HG03469 (cell line): ENCODE measurements at regions not wholly inside any gene's neighbourhood (a gene's known extent, or its start where the extent isn't known, plus 50 kb on each side); places are given as distances from the start of the nearest gene placed in this dataset.

Experiments
- ATAC-seq: cut with Tn5 transposase; IDR thresholded peaks from one replicate; pipeline ENCODE4 v1.9.1; 2021; ENCODE audit warnings: mild to moderate bottlenecking, moderate library complexity, moderate number of reproducible peaks; ENCODE audit not compliant: unreplicated experiment

GRCh38 chr13:47190696-47191305 is 293.9 kb upstream of the HTR2A start:
- ATAC-seq: no peak

DNA sequence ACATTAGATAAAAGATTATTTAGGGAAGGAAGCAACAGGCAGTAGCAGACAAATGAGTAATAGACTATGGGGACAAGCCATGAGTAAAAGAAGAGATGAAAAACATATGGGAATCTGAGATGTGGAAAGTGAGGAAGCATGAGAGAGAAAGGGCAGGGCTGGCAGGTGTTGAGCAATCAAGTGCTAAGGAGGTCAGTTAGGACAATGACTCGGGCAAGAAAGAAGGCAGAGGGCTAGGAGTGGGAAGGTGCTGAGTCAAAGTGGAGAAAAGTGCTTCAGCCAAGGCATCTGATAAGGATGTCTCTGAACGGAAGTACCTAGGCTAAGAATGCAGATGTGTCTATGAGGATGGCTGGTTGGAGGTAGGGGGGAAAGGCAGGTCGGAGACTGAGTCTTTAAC is 291.9 kb upstream of the HTR2A start:
- ATAC-seq: no peak

GRCh38 chr13:47186471-47186870 is 289.6 kb upstream of the HTR2A start:
- ATAC-seq: no peak

- ATAC-seq: no peak
These were observed 287.5 kb upstream of the HTR2A start for GRCh38 chr13:47184321-47184720.

GRCh38 chr13:47179321-47179720 is 282.5 kb upstream of the HTR2A start:
- no peak for ATAC-seq

DNA sequence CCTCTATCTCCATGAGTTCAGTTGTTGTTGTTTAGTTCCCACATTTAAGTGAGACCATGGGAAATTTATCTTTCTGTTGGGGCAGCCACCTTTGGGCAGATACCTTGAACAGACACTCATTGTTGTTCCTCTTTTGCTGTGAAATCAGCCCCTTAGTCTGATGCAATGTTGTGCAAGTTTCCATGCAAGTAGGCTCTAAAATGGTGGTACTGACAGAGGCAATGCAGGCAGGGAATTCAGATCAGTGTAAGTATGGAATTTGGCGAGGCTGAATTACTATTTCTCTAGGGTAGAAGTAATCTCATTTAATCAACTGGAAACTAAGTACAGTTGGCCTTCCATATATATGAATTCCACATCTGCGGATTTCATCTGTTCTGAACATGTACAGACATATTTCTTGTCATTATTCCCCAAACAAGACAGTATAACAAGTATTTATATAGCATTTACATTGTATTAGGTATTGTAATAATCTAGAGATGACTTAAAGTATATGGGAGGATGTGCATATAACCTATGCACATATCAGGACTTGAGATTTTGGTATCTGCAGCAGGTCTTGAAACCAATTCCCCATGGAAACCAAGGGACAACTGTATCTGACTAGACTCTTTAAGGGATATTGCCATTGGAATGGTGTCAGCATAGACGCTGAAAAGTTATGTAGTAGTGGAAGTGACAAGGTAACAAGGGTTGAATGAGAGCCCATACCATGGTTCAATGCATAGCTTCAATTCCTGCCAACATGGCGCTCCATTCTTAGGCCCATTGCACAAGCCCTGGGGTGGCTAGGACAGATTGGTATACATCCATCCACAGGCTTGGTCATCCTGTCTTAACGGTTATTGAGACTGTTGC is 281.5 kb upstream of the HTR2A start:
- no peak for ATAC-seq

GRCh38 chr13:47175172-47175866 is 278.5 kb upstream of the HTR2A start:
- ATAC-seq: no peak

DNA sequence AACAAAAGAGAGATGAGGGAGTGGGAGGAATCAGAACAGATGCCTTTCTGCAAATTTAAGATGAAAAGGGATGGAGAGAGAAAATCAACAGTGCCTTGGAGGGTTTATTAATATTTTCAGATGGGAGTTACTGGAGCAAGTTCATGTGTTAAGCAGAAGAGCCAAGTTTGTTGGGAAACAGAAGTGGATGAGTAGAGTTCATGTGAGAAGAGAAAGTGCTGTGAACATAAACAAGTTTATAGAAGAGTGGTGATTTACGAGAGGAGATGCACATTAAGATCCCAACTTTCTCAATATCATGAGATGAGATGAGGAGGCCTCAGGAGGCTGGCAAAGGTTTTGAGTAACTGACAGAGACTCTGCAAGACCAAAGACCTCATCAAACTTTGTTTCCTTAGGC is 274.1 kb upstream of the HTR2A start:
- no peak for ATAC-seq

GRCh38 chr13:47168618-47169017 is 271.8 kb upstream of the HTR2A start:
- ATAC-seq: no peak

DNA sequence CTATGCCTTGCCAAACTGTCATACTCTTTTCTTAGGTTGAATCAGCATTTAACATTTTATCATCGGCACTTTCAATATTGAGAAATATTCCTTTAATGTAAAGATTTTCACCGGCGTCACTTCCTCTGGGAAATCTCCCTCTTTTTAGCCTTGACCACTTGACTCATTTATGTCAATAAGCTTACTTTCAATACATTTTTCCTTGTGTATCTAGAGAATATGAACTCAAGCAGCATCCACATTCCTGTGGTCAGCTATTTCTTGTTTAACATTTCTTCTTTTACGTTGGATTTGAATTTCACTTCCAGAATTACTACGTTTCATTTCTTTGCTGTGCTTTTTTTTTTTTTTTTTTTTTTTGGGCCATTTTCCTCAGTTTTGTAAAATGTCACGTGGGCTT is 271.2 kb upstream of the HTR2A start:
- ATAC-seq: no peak

DNA sequence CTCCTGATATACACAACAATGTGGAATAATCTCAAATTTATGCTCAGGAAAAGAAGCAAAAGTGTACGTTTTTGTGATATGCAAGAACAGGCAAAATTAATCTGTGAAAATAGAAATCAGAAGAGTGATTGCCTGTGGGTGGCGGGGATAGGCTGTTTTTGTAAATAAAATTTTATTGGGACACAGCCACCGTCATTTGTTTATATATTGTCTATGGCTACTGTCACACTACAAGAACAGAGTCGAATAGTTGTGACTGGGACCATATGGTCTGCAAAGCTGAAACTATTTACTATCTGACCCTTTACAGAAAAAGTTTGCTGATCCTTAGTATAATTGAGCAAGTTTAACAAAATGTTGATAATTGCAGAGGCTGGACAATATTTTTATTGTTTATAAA is 269.5 kb upstream of the HTR2A start:
- no peak for ATAC-seq

DNA sequence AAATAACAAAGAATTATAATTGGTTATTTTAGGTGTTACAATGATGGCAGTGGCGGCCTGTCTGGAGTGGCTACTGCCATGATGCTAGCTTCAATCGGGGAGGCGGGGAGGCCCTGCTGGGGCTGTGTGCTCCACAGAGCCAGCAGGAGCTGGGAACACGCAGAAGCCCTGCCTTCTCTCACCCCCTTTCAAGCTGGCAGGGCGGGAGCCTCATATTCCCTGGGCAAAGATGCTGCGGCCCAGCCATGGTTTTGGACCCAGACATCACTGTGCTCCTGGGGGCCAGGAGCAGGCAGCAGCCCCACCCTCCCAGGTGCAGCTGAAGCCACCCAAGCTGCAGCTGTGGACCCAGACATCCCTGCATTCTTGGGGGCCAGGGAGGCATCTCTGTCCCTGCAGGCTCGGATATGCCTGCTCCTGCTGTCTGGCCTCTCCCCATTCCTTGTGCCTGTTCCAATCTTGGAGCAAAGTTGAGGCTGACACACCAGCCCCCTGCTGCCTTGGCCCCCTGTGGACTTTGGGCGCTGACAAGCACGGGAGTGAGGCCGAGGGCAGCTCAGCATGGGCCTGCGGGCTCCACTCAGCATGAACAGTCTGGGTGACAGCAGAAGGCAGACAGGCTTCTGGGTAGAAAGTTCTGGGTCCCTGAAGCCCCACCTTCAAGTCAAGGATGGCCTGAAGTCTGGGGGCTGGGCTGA is 263.1 kb upstream of the HTR2A start:
- no peak for ATAC-seq

- no peak for ATAC-seq
These were observed 261.7 kb upstream of the HTR2A start for GRCh38 chr13:47158593-47158992.

- ATAC-seq: no peak
These were observed 251.7 kb upstream of the HTR2A start for GRCh38 chr13:47148543-47148942.

DNA sequence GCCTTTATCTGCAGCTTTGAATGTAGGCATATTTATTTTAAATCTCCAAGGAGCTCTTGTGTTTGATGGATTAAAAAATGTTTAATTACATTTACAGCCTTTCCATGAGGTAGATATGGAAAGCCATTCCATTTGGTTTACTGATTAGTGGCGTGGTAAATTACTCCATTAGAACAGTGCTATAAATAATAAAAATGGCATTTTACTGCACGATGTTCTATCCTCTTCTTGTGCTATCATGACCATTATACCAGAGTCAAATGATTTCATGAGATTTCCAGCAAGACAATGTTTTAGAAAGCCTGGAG is 250.9 kb upstream of the HTR2A start:
- no peak for ATAC-seq

GRCh38 chr13:47146991-47147811 is 250.3 kb upstream of the HTR2A start:
- peak; percentile 97 for ATAC-seq

GRCh38 chr13:47146136-47146535 is 249.3 kb upstream of the HTR2A start:
- no peak for ATAC-seq

DNA sequence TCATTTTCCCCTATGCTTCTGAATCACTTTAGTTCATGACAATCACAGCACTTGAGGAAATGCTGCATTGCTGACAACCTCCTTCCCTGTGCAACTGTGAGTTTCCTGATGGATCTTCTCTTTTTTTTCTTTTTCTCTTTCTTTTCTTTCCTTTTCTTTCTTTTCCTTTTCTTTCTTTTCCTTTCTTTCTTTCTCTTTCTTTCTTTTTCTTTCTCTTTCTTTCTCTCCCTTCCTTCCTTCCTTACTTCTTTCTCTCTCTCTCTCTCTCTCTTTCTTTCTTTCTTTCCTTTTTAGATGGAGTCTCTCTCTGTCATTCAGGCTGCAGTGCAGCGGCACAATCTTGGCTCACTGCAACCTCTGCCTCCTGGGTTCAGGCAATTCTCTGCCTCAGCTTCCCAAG is 247.9 kb upstream of the HTR2A start:
- no peak for ATAC-seq

- ATAC-seq: no peak
These were observed 245.3 kb upstream of the HTR2A start for GRCh38 chr13:47142105-47142504.

GRCh38 chr13:47139519-47139918 is 242.7 kb upstream of the HTR2A start:
- no peak for ATAC-seq

DNA sequence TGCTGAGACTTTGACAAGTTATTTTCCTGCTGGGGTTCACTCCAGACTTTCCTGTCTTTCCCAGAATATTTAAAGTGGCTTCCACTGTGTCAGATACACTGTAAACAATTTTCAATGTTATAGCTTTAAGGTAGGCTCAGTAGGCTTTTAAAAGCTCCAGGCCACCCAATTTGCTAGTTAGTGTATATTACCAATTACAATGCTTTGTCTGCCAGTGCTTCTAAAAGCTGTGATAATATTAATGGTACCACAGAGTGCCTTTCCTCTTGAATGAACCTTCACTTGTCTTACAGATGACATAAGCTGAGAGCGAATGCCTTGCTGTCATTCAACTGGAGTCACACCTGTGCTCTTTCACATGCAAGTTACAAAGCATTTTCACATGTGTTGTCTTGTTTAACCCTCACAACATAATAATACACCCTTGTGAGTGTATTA is 239.7 kb upstream of the HTR2A start:
- ATAC-seq: no peak
